Activated T-helper 1 cell treated with anti-CD3 and anti-CD28 coated beads, Interleukin-12 subunit alpha, Interleukin-12 subunit beta, Interleukin-2, Interleukin-4 antibody, amounts not matched to agents 30 ng/mL and 10 ng/mL and 1 ng/mL, durations not matched to agents 14 hours and 24 hours and 36 hours (primary cell): ENCODE measurements at regions not wholly inside any gene's neighbourhood (a gene's known extent, or its start where the extent isn't known, plus 50 kb on each side); places are given as distances from the start of the nearest gene placed in this dataset.

Experiments used
- DNase-seq: peaks from one replicate; pipeline ENCODE4 v3.0.0; 2021; ENCODE audit warnings: low spot score
- H3K27ac Mint-ChIP-seq: one replicate; pipeline ENCODE4 v1.8.0; 2021; ENCODE audit warnings: mild to moderate bottlenecking, mixed read lengths
- H3K27me3 Mint-ChIP-seq: one replicate; pipeline ENCODE4 v1.8.0; 2022; ENCODE audit warnings: mild to moderate bottlenecking, moderate library complexity, mixed read lengths; ENCODE audit not compliant: insufficient read depth
- H3K36me3 Mint-ChIP-seq: one replicate; pipeline ENCODE4 v1.8.0; 2021; ENCODE audit warnings: low read depth, mixed read lengths
- H3K4me1 Mint-ChIP-seq: one replicate; pipeline ENCODE4 v1.8.0; 2021; ENCODE audit warnings: low read depth, mixed read lengths
- H3K4me3 Mint-ChIP-seq: one replicate; pipeline ENCODE4 v1.8.0; 2021; ENCODE audit warnings: mild to moderate bottlenecking, moderate library complexity, mixed read lengths
- H3K9me3 Mint-ChIP-seq: one replicate; pipeline ENCODE4 v1.8.0; 2021; ENCODE audit warnings: mixed read lengths
- intact Hi-C: fragments of 100-400 bp; cut with micrococcal nuclease; formaldehyde crosslinking; loops from one replicate; pipeline ENCODE4 v1.15.1; 2024

GRCh38 chr6:137413482-137413881 is 80.7 kb downstream of the OLIG3 start:
- intact Hi-C loops = no loop called here
- Mint-ChIP-seq H3K4me1 (peaks cover 20% of the 10 kb centered on the region), H3K27ac (no peak overlapping the region), H3K4me3 (no peak overlapping the region), H3K9me3 (peaks cover 5% of the 10 kb centered on the region), H3K36me3 (peaks cover 4% of the 10 kb centered on the region), H3K27me3 (peaks cover 23% of the 10 kb centered on the region)
- DNase-seq = no peak

GRCh38 chr6:137412562-137412961 is 81.6 kb downstream of the OLIG3 start:
- Mint-ChIP-seq H3K4me1 (peaks cover 27% of the 10 kb centered on the region), H3K27ac (no peak overlapping the region), H3K36me3 (peaks cover 6% of the 10 kb centered on the region), H3K27me3 (peaks cover 23% of the 10 kb centered on the region), H3K4me3 (no peak overlapping the region), H3K9me3 (peaks cover 9% of the 10 kb centered on the region)
- intact Hi-C loops = no loop called here
- DNase-seq = no peak

- H3K4me1 Mint-ChIP-seq = peaks cover 23% of the 10 kb centered on the region
- no peak overlapping the region for H3K27ac Mint-ChIP-seq
- intact Hi-C loops = no loop called here
- no peak for DNase-seq
- H3K36me3 Mint-ChIP-seq = peaks cover 6% of the 10 kb centered on the region
- peaks cover 24% of the 10 kb centered on the region for H3K9me3 Mint-ChIP-seq
- H3K4me3 Mint-ChIP-seq = no peak overlapping the region
- peaks cover 23% of the 10 kb centered on the region for H3K27me3 Mint-ChIP-seq
Measured at GRCh38 chr6:137409266-137409777, 84.9 kb downstream of the OLIG3 start.

- Mint-ChIP-seq H3K27ac (peak overlapping the region; percentile 82), H3K4me1 (peaks cover 23% of the 10 kb centered on the region), H3K9me3 (peaks cover 24% of the 10 kb centered on the region), H3K36me3 (peaks cover 6% of the 10 kb centered on the region), H3K27me3 (peaks cover 10% of the 10 kb centered on the region), H3K4me3 (no peak overlapping the region)
- intact Hi-C loops = loop anchor here (1.0 kb wide), 2 partner anchors 7 to 8 kb away; no protein-coding TSS in a partner anchor
- DNase-seq = no peak
Measured at GRCh38 chr6:137407816-137408215, 86.4 kb downstream of the OLIG3 start.

GRCh38 chr6:137405806-137406205 is 88.4 kb downstream of the OLIG3 start:
- Mint-ChIP-seq H3K27ac (no peak overlapping the region), H3K4me3 (no peak overlapping the region), H3K9me3 (peaks cover 24% of the 10 kb centered on the region), H3K4me1 (peaks cover 23% of the 10 kb centered on the region), H3K36me3 (peaks cover 6% of the 10 kb centered on the region), H3K27me3 (peaks cover 3% of the 10 kb centered on the region)
- intact Hi-C loops = no loop called here
- no peak for DNase-seq

- peaks cover 3% of the 10 kb centered on the region for H3K27me3 Mint-ChIP-seq
- H3K27ac Mint-ChIP-seq = no peak overlapping the region
- intact Hi-C loops = no loop called here
- H3K4me3 Mint-ChIP-seq = no peak overlapping the region
- peaks cover 35% of the 10 kb centered on the region for H3K4me1 Mint-ChIP-seq
- no peak for DNase-seq
- peaks cover 19% of the 10 kb centered on the region for H3K9me3 Mint-ChIP-seq
- H3K36me3 Mint-ChIP-seq = peaks cover 2% of the 10 kb centered on the region
Measured at GRCh38 chr6:137403855-137404254, 90.3 kb downstream of the OLIG3 start.

- DNase-seq = no peak
- H3K27me3 Mint-ChIP-seq = peaks cover 3% of the 10 kb centered on the region
- peaks cover 19% of the 10 kb centered on the region for H3K9me3 Mint-ChIP-seq
- intact Hi-C loops = no loop called here
- no peak overlapping the region for H3K27ac Mint-ChIP-seq
- H3K4me1 Mint-ChIP-seq = peaks cover 35% of the 10 kb centered on the region
- no peak overlapping the region for H3K4me3 Mint-ChIP-seq
- H3K36me3 Mint-ChIP-seq = peaks cover 2% of the 10 kb centered on the region
Measured at GRCh38 chr6:137403443-137403842, 90.8 kb downstream of the OLIG3 start.

- no peaks in the 10 kb centered on the region for H3K36me3 Mint-ChIP-seq
- peaks cover 3% of the 10 kb centered on the region for H3K27me3 Mint-ChIP-seq
- no peak for DNase-seq
- intact Hi-C loops = no loop called here
- H3K27ac Mint-ChIP-seq = no peak overlapping the region
- H3K4me1 Mint-ChIP-seq = peaks cover 24% of the 10 kb centered on the region
- H3K9me3 Mint-ChIP-seq = peaks cover 11% of the 10 kb centered on the region
- H3K4me3 Mint-ChIP-seq = no peak overlapping the region
Measured at GRCh38 chr6:137402143-137402680, 92.0 kb downstream of the OLIG3 start.

- intact Hi-C loops = loop anchor here (2.0 kb wide), 1 partner anchor 38 kb away; no protein-coding TSS in a partner anchor
- DNase-seq = no peak
- Mint-ChIP-seq H3K36me3 (peaks cover 3% of the 10 kb centered on the region), H3K4me3 (no peak overlapping the region), H3K27me3 (peaks cover 3% of the 10 kb centered on the region), H3K4me1 (peaks cover 18% of the 10 kb centered on the region), H3K27ac (no peak overlapping the region), H3K9me3 (no peaks in the 10 kb centered on the region)
Measured at GRCh38 chr6:137401088-137401487, 93.1 kb downstream of the OLIG3 start.

- intact Hi-C loops = loop anchor here (1.0 to 2.0 kb wide), 3 partner anchors 8 to 37 kb away; no protein-coding TSS in a partner anchor
- Mint-ChIP-seq H3K36me3 (peaks cover 4% of the 10 kb centered on the region), H3K27me3 (no peaks in the 10 kb centered on the region), H3K4me3 (no peak overlapping the region), H3K9me3 (no peaks in the 10 kb centered on the region), H3K4me1 (peaks cover 18% of the 10 kb centered on the region), H3K27ac (peak overlapping the region; percentile 38)
- DNase-seq = no peak
Measured at GRCh38 chr6:137399881-137400443, 94.2 kb downstream of the OLIG3 start.

- no peak for DNase-seq
- intact Hi-C loops = no loop called here
- H3K4me1 Mint-ChIP-seq = peaks cover 34% of the 10 kb centered on the region
- no peak overlapping the region for H3K27ac Mint-ChIP-seq
- H3K27me3 Mint-ChIP-seq = no peaks in the 10 kb centered on the region
- H3K9me3 Mint-ChIP-seq = peaks cover 5% of the 10 kb centered on the region
- H3K36me3 Mint-ChIP-seq = peaks cover 18% of the 10 kb centered on the region
- no peak overlapping the region for H3K4me3 Mint-ChIP-seq
Measured at GRCh38 chr6:137395316-137395715, 98.9 kb downstream of the OLIG3 start.

GRCh38 chr6:137391061-137391814 is 103.0 kb downstream of the OLIG3 start:
- no peaks in the 10 kb centered on the region for H3K27me3 Mint-ChIP-seq
- peaks cover 25% of the 10 kb centered on the region for H3K36me3 Mint-ChIP-seq
- peaks cover 12% of the 10 kb centered on the region for H3K9me3 Mint-ChIP-seq
- intact Hi-C loops = no loop called here
- peaks cover 50% of the 10 kb centered on the region for H3K4me1 Mint-ChIP-seq
- DNase-seq = no peak
- no peak overlapping the region for H3K27ac Mint-ChIP-seq
- no peak overlapping the region for H3K4me3 Mint-ChIP-seq

- Mint-ChIP-seq H3K4me3 (peak overlapping the region; percentile 4), H3K9me3 (peaks cover 12% of the 10 kb centered on the region), H3K4me1 (peaks cover 50% of the 10 kb centered on the region), H3K27ac (peak overlapping the region; percentile 4), H3K36me3 (peaks cover 29% of the 10 kb centered on the region), H3K27me3 (no peaks in the 10 kb centered on the region)
- no peak for DNase-seq
- intact Hi-C loops = no loop called here
Measured at GRCh38 chr6:137390334-137390733, 103.9 kb downstream of the OLIG3 start.
